Body of pancreas (tissue), 4 donors: ENCODE measurements at regions not wholly inside any gene's neighbourhood (a gene's known extent, or its start where the extent isn't known, plus 50 kb on each side); places are given as distances from the start of the nearest gene placed in this dataset.

Source experiments
- ATAC-seq: fragments of 150-250 bp; one replicate; pipeline ENCODE4 v1.9.1; 2016
- DNase-seq, 4 donors: peaks; one replicate each; pipeline ENCODE4 v3.0.0-alpha.2; 2019
- H3K27ac ChIP-seq, 4 donors: fragments of 200-600 bp; sonication (generic); 1 replicate in 3 of 4; 2 replicates in 1 of 4; pipeline versions ENCODE4 v1.5.1 to v1.6.1; 2016 to 2019; ENCODE audit warnings: mild to moderate bottlenecking in 1 of 4, mixed read lengths in 1 of 4, moderate library complexity in 1 of 4
- H3K27me3 ChIP-seq, 2 donors: fragments of 200-600 bp; sonication (generic); one replicate each; pipeline ENCODE4 v1.6.0; 2016; ENCODE audit warnings: mild to moderate bottlenecking in 1 of 2
- H3K36me3 ChIP-seq, 2 donors: fragments of 200-600 bp; sonication (generic); replicated peaks in 1 of 2; 2 replicates each; pipeline ENCODE4 v1.5.1; 2016; ENCODE audit warnings: low read depth in 2 of 2; ENCODE audit not compliant: insufficient read depth in 1 of 2
- H3K4me1 ChIP-seq: fragments of 200-600 bp; sonication (generic); one replicate; pipeline ENCODE4 v1.6.0; 2016
- H3K4me3 ChIP-seq, 2 donors: fragments of 200-600 bp; sonication (generic); 1 replicate in 1 of 2; 2 replicates in 1 of 2; pipeline ENCODE4 v1.5.1; 2016 to 2019
- H3K9me3 ChIP-seq, 3 donors: fragments of 200-600 bp; sonication (generic); 1 replicate in 2 of 3; 2 replicates in 1 of 3; pipeline ENCODE4 v1.5.1; 2016
- CTCF ChIP-seq, 7 experiments: fragments of 450-650 bp in 4 of 7; fragments of 200-600 bp in 3 of 7; sonication (generic) in 3 of 7; IDR thresholded peaks; one replicate each; pipeline ENCODE4 v1.5.1; 2016 to 2019; ENCODE audit warnings: antibody characterized with exemption in 7 of 7
- POLR2A ChIP-seq, 3 donors: fragments of 450-650 bp; IDR thresholded peaks; one replicate each; pipeline ENCODE4 v1.6.1; 2016; ENCODE audit warnings: antibody characterized with exemption in 3 of 3, mild to moderate bottlenecking in 2 of 3
- WGBS, 2 donors: methylation state at CpG; one replicate each; pipeline ENCODE4 v1.1.5; 2017; 5-methylcytosine and 5-hydroxymethylcytosine counted together
- intact Hi-C: fragments of 100-400 bp; cut with DNase I; formaldehyde crosslinking; loops from one replicate; pipeline ENCODE4 v1.15.1; 2023

- intact Hi-C loops = no loop called here
- H3K9me3 ChIP-seq = no peaks in the 10 kb centered on the region
- WGBS, 2 donors = 61 to 64% methylated on average over 10 to 12 of the region's 12 CpGs
- TF ChIP-seq POLR2A (IDR thresholded peaks at IDR 0.05) = no peak
- no peak for TF ChIP-seq CTCF (IDR thresholded peaks at IDR 0.05)
- no peak for ATAC-seq
- H3K4me1 ChIP-seq = no peaks in the 10 kb centered on the region
- H3K27ac ChIP-seq = no peak overlapping the region
- DNase-seq = no peak
- H3K27me3 ChIP-seq = no peaks in the 10 kb centered on the region
- no peaks in the 10 kb centered on the region for H3K36me3 ChIP-seq
- H3K4me3 ChIP-seq = no peak overlapping the region
These were observed 59.6 kb downstream of the RNF187 start for GRCh38 chr1:228546541-228547463.

- 59 to 73% methylated on average over 3 of the region's 3 CpGs for WGBS, 2 donors
- H3K9me3 ChIP-seq = no peaks in the 10 kb centered on the region
- no peaks in the 10 kb centered on the region for H3K4me1 ChIP-seq
- DNase-seq (no peak), ATAC-seq (no peak)
- H3K4me3 ChIP-seq = no peak overlapping the region
- no peak overlapping the region for H3K27ac ChIP-seq
- no peaks in the 10 kb centered on the region for H3K27me3 ChIP-seq
- intact Hi-C loops = no loop called here
- no peaks in the 10 kb centered on the region for H3K36me3 ChIP-seq
- TF ChIP-seq POLR2A (IDR thresholded peaks at IDR 0.05) (no peak), CTCF (IDR thresholded peaks at IDR 0.05) (no peak)
These were observed 60.2 kb downstream of the RNF187 start for GRCh38 chr1:228547464-228547792.

- H3K4me3 ChIP-seq = no peak overlapping the region
- no peak for TF ChIP-seq CTCF (IDR thresholded peaks at IDR 0.05)
- no peak for TF ChIP-seq POLR2A (IDR thresholded peaks at IDR 0.05)
- WGBS, 2 donors = 25% methylated on average over 2 of the region's 2 CpGs; no CpG with 5 or more reads in 1 of the 2 donors
- no peaks in the 10 kb centered on the region for H3K4me1 ChIP-seq
- H3K27me3 ChIP-seq = no peaks in the 10 kb centered on the region
- ATAC-seq (no peak), DNase-seq (no peak)
- H3K27ac ChIP-seq = no peak overlapping the region
- no peaks in the 10 kb centered on the region for H3K9me3 ChIP-seq
- intact Hi-C loops = no loop called here
- H3K36me3 ChIP-seq = no peaks in the 10 kb centered on the region
These were observed 61.6 kb downstream of the RNF187 start for GRCh38 chr1:228548788-228549187.

GRCh38 chr1:228552596-228553176 is 65.5 kb downstream of the RNF187 start:
- Histone ChIP-seq H3K4me1 (no peaks in the 10 kb centered on the region), H3K4me3 (no peak overlapping the region), H3K9me3 (no peaks in the 10 kb centered on the region), H3K27me3 (no peaks in the 10 kb centered on the region), H3K27ac (no peak overlapping the region), H3K36me3 (no peaks in the 10 kb centered on the region)
- DNase-seq (no peak), ATAC-seq (no peak)
- no peak for TF ChIP-seq POLR2A (IDR thresholded peaks at IDR 0.05)
- no peak for TF ChIP-seq CTCF (IDR thresholded peaks at IDR 0.05)
- 36 to 41% methylated on average over 4 to 5 of the region's 5 CpGs for WGBS, 2 donors
- intact Hi-C loops = no loop called here
